Hippocampal formation (tissue), 2 donors: ENCODE measurements at regions not wholly inside any gene's neighbourhood (a gene's known extent, or its start where the extent isn't known, plus 50 kb on each side); places are given as distances from the start of the nearest gene placed in this dataset.
"Not testable (repeated sequence)": the region's sequence is repeated elsewhere in the genome, so short reads cannot be mapped to it uniquely, and the experiment has no call there.

ENCODE experiments used
- DNase-seq, 2 donors: peaks; one replicate each; lab custom pipeline; 2025; lab: John Stamatoyannopoulos, UW

DNA sequence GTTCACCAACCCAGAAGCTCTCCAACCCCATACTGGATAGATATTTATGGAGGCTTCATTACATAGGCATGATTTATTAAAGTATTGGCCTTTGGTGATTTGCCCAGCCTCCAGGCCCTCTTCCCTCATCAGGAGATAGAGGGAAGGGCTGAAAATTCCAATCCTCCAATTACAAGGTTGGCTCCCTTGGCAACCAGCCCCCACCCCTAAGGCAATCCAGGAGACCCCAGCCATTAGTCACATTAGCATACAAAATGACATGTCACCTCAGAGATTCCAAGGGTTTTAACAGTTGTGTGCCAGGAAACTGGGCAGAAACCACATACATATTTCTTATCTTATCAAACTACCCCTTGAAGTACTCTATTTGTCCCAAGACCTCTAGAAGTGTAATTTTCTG, 210.0 kb downstream of the HINT1 start:
- no peak for DNase-seq

GRCh38 chr5:130954336-130954735, 210.7 kb downstream of the HINT1 start:
- DNase-seq: no peak

DNA sequence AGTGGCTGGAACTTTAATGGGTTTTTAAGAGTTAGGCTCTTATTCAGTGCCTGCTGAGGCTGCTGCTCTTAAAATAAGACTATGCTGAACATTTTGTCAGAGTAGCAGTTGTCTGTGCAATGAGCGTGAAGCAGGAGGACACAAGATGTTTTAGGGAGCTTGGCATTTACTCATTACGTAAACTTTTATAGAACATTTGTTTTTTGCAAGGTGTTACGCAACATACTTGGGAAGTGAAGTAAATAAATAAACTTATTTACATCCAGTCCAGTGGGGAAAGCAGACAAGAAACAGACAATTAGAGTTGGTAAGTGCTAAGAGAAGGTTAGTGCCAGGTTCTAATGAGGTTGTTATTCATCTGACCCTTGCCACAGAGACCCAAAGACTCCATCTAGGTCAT, 226.0 kb downstream of the HINT1 start:
- DNase-seq: no peak

DNA sequence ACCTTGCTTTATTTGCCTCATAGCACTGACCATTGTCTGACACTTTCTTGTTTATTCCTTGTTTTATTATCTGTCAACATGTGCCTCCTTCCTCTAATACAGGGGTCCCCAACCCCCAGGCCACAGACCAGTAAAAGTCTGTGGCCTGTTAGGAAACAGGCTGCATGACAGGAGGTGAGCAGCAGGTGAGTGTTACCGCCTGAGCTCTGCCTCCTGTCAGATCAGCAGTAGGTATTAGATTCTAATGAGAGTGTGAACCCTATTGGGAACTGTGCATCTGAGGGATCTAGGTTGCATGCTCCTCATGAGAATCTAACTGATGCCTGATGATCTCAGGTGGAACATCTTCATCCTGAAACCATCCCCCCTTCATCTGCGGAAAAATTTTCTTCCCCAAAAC, 228.0 kb downstream of the HINT1 start:
- no peak for DNase-seq

DNA sequence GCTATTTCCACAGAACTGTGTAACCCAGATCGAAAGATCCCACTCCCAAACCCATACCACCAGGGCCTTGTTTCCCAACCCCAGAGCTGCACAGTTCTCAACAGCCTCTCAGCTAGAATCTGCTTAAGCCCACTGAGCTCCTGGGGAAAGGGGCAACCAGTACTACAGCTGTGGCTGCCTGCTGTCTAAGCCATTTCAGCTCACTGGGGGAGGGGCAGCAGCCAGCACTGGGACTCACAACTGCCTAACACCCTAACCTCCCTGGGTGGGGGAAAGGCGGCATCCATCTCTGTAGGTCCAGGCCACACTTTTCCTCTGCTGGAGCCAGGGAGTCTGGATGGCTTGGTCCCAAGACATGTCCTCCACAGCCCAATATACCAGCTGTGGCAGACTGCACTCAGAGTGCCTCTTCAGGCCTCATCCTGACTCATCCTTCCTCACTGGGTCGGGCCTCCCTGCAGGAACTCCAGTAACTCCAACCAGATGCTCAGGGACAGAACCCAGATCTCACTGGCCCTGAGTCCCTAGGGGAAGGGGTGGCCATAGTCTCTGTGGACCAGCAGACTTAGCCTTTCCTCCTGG, 241.4 kb downstream of the HINT1 start:
- DNase-seq: no peak

DNA sequence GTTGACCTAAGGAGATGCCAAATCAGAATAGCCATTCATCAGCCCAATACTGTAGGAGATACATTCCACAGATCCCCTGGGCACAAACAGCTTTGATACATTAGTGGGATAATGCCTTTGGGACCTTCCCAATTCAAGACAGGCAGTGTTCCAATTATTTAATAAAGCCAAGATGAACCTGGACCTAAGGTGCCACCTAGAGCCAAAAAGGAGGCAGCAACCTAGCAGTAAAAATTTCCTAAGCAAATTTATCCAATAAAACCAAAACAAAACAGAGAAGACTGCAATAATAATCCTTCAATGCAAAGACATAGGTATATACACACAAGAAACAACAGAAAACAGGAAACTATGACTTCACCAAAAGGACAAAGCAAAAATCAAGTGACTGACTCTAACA, 253.0 kb downstream of the HINT1 start:
- DNase-seq: no peak

GRCh38 chr5:130908186-130908585, 256.9 kb downstream of the HINT1 start:
- no peak for DNase-seq

DNA sequence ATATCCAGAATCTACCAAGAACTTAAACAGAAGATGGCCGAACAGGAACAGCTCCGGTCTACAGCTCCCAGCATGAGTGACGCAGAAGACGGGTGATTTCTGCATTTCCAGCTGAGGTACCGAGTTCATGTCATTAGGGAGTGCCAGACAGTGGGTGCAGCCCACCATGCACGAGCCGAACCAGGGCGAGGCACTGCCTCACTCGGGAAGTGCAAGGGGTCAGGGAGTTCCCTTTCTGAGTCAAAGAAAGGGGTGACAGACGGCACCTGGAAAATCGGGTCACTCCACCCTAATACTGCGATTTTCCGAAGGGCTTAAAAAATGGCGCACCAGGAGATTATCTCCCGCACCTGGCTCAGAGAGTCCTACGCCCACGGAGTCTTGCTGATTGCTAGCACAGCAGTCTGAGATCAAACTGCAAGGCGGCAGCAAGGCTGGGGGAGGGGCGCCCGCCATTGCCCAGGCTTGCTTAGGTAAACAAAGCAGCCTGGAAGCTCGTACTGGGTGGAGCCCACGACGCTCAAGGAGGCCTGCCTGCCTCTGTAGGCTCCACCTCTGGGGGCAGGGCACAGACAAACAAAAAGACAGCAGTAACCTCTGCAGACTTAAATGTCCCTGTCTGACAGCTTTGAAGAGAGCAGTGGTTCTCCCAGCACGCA, 267.4 kb downstream of the HINT1 start:
- DNase-seq: not testable (repeated sequence)

GRCh38 chr5:130897181-130897536, 267.9 kb downstream of the HINT1 start:
- DNase-seq: not testable (repeated sequence)

DNA sequence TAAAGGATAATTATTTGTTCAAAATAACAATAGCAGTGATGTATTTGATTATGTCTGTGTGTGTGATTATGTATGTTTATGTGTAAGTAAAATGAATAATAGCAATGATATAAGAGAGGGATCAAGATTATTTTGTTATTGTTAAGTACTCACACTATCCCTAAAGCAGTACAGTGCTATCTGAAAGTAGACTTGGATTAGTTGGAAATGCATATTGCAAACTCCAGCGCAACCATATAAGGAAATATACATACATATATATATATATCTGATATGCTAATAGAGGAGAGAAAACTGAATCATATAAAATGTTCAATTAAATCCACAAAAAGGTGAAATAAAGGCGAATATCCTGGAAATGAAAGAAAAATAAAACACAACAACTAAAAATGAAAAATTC, 268.4 kb downstream of the HINT1 start:
- no peak for DNase-seq

GRCh38 chr5:130893006-130893405, 272.1 kb downstream of the HINT1 start:
- DNase-seq: no peak

DNA sequence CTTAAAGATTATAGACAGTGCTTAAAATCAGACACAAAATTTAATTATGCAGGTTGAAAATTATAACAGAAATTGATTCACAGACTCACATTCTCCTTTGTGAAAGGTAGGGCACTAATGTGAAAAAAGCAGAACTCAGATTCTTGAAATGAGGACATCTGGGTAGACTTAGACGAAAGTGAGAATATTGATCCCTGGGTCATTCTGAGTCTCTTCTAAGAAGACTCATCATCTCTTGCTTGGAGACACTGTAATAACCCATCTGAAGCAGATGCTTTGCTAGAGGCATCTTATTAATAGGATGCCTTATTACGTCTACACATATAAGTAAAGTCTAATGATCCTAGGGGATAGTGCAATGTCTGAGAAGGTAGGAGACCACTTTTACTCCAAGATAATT, 274.4 kb downstream of the HINT1 start:
- DNase-seq: no peak

- no peak for DNase-seq
These were observed 279.4 kb downstream of the HINT1 start for GRCh38 chr5:130885691-130886090.

DNA sequence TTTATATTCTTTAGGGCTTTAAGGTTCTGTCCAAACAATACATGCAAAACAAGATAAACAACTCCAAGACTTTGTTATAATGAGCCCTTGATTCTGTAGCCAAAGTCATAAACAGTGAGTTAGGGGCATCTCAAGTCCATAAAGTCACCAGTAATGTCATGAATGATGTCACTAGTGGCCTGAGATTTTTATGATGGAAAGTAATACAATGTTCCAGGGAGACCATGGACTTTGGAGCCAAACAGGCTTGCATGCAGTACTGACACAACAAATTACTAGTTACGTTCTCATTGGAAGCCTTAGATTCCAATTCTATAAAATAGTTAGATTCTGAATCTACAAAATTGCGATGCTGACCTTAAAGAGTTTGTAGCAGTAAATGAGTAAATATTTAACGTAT, 280.0 kb downstream of the HINT1 start:
- DNase-seq: no peak

DNA sequence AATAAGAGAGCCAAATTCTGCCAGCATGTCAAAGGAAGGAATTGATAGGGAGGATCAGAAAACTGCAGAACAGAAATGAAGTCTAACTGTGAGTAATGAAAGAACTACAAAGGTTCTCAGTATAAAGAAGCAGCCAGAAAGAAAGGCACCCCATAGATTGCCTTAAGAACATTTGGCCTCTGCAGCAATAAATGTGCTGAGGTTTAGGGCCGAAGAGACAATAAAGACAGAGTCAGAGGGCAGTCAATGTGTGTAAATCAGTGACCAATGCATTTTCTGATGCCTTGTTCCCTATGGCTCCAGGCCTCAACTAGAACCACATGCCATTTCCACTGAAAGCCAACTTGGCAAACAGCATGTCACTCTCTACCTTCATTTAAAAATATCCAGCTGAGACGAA, 281.0 kb downstream of the HINT1 start:
- DNase-seq: no peak

- DNase-seq: no peak
These were observed 289.4 kb downstream of the HINT1 start for GRCh38 chr5:130875656-130876055.

DNA sequence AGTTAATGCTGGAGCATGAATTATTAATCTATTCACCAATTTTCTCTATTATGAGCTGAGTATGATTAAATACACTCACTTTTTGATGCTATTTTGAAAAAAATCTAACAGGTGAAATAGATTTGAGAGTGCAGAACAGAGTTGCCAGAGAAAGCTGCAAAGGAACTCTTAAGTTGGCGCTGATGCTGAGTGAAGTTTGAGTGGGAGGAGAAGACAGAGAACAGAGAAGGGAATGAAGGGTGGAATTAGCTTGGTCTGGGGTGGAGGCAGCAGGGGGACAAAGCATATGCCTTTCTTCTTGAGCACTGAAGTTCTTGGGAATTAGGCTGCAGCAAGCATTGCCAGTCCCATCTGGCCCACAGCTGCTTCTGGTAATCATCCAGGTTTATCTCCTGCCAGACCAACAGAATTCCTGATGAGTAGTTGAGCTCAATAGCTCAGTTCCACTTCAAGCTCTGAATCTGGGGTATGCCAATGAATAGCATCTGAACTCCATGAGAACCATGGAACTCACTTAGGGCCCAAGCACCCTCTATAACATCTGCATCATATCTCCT, 290.1 kb downstream of the HINT1 start:
- DNase-seq: no peak

- DNase-seq: no peak
These were observed 293.5 kb downstream of the HINT1 start for GRCh38 chr5:130871346-130872086.

DNA sequence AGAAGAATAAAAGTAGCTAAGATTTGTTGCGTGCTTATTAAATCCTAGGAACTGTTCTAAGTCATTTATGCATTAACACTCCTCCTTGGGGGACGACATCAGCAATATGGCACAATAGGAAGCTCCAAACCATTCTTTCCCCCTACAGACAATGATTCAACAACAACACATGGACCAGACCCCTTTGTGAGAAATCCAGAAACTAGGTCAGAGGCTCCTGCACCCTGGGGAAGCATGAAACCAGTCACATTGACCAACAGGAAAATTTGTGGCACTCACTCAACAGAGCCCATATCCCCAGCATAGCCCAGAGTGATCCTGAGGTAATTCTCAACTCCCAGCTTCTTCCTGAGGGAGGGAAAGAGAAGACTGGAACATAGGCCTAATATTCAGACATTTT, 294.4 kb downstream of the HINT1 start:
- no peak for DNase-seq

DNA sequence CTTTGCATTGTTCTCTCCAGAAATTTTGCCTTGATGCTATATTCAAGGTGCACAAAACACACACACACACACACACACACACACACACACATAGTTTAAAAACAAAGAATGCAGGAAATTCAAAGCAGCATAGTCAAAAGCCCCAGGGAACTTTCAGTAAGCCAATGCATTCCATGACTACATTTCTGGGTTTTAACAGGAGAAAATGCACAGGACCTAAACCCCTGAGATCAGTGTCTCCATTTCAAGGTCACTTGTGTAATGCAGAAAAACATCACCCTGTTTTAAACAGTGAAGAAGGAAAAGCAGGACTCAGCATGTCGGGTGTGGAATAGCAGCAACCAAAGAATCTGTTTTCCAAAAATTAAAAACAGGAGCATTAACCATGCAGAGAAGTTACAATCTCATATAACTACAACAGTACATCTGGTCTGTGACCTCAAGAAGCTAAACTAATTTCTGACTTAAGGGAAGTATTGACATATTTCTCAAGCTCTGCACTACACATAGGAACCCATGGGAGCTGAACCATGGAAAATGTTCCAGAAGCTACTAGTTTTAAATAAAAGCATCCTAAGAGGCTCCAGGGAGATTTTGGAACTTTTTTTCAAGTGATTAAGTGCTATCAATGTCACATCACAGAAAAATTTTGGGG, 296.7 kb downstream of the HINT1 start:
- DNase-seq: no peak

DNA sequence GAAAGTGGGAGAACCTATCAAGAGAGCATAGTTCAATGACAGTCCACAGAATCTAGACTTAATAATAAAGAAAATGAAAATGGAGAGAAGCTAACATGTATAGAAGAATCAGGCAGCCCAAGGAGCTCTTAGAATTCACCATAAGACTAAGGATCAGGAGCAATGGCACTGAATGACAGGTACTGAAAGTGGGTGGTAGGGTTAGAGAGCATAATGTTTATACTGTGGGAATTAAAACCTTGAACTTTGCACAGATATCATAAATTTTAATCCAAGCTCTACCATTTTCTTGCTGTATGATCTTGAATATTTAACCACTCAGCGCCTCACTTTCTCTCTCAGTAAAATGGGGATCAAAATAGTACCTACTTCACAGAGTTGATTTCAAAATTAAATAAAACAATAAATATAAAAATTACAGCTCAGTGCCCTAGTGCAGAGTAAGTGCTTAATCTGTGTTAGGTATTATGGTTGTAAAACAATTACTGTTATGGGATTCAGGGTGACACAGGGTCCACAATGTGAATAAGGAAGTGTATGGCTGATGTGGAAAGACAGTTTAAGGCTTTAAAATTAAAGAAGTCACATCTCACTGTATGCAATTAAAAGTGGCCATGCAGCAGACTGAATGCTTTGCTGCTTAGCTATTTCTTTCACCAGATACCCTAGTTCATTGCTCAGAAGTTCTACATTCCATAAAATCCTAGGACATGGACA, 319.8 kb downstream of the HINT1 start:
- DNase-seq: no peak
